ENCODE measurements at regions not wholly inside any gene's neighbourhood (a gene's known extent, or its start where the extent isn't known, plus 50 kb on each side); places are given as distances from the start of the nearest gene placed in this dataset.
"Not testable (repeated sequence)": the region's sequence is repeated elsewhere in the genome, so short reads cannot be mapped to it uniquely, and the experiment has no call there.

- no peak for DNase-seq (ENCODE audit: low read depth in 2 of 2)
These were observed 51.2 kb upstream of the PRR5 start for GRCh38 chr22:44650806-44651205.

GRCh38 chr22:44648821-44649565 is 53.0 kb upstream of the PRR5 start:
- DNase-seq (ENCODE audit: low read depth in 2 of 2) = no peak

DNA sequence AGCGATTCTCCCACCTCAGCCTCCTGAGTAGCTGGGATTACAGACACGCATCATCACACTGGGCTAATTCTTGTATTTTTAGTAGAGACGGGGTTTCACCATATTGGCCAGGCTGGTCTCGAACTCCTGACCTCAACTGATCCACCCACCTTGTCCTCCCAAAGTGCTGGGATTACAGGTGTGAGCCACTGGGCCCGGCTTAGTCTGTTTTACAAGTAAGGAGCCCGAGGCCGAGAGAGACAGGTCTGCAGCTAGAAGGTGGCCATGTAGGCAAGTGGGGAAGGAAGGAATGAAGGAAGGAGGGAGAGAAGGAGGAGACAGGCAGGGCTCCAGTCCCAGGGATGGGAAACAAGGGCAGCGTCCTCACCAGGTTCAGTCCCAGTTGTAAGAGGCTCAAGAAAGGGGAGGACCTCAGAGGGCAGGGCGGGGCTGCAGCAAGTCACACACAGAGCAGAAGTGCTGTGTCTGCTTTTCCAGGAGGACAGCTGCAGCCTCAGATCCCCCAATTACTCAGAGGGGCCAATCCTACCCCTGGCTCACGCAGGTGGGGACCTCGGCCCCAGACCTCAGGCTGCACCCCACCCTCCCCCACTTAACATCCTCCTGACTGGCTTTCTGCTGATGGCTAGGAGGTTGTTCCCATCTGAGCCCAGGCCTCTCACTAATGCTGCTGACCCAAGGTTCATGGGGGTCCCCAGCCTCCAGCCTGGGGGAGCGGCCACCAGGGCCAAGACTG is 53.8 kb upstream of the PRR5 start:
- DNase-seq (ENCODE audit: low read depth in 2 of 2) = no peak

DNA sequence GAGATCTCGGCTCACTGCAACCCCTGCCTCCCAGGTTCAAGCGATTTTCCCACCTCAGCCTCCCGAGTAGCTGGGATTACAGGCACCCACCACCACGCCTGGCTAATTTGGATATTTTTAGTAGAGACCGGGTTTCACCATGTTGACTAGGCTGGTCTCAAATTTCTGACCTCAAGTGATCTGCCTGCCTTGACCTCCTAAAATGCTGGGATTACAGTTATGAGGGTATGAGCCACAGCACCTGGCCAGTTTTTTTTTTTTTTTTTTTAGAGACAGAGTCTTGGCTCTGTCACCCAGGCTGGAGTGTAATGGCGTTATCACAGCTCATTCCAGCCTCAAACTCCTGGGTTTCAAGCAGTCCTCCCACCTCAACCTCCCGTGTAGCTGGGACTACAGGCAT is 54.9 kb upstream of the PRR5 start:
- DNase-seq (ENCODE audit: low read depth in 2 of 2) = no peak

DNA sequence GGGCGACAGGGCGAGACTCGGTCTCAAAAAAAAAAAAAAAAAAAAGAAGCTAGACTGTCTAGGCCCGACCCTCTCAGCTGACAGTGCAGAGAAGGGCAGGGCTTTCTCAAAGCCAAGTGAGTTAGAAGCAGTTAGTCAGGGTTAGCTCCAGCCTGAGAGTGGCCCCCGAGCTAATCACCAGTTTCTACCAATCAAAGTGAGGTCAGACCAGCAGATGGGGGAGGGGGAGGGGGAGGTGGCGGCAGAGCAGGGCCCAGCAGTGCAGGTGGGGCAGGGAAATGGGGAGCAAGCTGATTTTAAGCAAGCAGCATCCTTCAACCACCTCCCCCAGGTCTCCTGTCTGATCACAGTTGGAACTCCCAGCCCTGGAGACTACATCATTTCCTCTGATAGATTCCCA is 55.3 kb upstream of the PRR5 start:
- no peak for DNase-seq (ENCODE audit: low read depth in 2 of 2)

DNA sequence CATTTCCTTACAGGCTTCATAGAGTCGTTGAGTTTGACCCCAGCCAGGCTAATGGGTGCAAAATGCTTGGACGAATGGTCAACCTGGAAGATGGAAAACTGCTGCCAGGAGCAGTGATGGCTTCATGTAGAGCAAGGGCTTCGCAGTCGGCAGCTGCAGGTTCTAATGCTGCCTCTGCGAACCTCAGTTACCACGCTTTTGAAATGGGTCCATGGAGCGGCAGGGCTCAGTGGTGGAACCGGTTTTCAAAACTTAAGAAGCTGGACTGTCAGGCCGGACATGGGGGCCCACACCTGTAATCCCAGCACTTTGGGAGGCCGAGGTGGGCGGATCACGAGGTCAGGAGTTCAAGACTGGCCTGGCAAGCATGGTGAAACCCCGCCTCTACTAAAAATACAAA is 55.9 kb upstream of the PRR5 start:
- no peak for DNase-seq (ENCODE audit: low read depth in 2 of 2)

DNA sequence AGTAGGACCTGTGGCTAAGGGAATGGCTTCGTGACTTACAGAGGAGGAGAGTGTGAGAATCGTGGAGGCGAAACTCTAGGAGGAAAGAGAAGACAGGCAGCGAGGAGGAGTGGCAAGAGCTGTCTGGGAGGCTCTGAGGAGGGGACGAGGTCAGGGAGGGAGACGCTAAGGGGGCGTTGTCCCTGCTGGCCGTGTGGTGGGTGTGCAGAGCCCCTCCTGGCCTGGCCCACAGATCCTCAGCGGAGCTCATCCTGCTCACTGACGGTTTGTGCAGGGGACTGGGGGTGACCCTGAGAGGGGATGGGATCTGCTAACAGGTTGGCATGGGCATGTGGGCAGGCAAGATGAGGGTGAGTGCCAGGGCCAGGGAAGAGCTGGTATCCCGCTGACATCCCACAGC is 56.5 kb upstream of the PRR5 start:
- DNase-seq (ENCODE audit: low read depth in 2 of 2) = no peak

- DNase-seq (ENCODE audit: low read depth in 2 of 2) = no peak
These were observed 56.9 kb upstream of the PRR5 start for GRCh38 chr22:44645083-44645482.

DNA sequence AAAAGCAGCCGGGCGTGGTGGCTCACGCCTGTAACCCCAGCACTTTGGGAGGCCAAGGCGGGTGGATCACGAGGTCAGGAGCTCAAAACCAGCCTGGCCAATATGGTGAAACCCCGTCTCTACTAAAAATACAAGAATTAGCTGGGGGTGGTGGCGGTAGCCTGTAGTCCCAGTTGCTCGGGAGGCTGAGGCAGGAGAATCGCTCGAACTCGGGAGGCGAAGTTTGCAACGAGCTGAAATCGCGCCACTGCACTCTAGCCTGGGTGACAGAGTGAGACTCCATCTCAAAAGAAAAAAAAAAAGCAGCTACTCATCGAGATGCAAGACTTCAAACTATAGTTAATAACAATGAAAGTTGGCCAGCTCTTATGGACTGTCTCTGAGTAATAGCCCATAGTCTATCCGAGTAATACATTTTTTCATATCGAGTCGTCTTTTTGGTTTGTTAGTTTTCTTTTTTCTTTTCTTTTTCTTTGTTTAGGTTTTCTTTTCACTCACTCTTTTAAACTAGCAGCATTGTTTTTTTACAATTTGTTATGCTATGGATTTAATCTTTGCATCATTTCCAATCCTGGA is 58.4 kb upstream of the PRR5 start:
- not testable (repeated sequence) for DNase-seq (ENCODE audit: low read depth in 2 of 2)

DNA sequence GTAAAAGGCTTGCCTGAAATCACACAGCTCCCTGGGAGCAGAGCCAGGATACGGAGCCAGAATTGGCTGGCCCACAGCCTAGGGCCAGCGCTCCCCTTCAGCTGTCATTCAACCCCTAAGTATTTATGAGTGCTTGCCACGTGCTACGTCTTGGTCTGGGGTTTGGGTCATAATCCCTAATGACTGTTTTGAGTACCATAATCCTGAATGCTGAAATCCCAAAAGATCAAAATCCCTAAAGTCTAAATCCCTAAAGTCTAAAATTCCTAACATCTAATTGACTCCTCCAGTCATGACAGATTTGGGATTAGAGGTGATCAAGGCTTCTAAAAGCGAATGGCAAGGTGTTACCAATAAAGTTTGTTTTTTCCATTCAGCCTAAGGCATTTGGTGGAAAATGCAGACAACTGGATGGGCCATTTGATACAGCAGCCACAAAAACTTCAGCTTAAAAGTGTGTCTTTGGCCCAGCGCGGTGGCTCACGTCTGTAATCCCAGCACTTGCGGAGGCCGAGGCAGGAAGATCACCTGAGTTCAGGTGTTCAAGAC is 59.8 kb upstream of the PRR5 start:
- DNase-seq (ENCODE audit: low read depth in 2 of 2) = no peak

DNA sequence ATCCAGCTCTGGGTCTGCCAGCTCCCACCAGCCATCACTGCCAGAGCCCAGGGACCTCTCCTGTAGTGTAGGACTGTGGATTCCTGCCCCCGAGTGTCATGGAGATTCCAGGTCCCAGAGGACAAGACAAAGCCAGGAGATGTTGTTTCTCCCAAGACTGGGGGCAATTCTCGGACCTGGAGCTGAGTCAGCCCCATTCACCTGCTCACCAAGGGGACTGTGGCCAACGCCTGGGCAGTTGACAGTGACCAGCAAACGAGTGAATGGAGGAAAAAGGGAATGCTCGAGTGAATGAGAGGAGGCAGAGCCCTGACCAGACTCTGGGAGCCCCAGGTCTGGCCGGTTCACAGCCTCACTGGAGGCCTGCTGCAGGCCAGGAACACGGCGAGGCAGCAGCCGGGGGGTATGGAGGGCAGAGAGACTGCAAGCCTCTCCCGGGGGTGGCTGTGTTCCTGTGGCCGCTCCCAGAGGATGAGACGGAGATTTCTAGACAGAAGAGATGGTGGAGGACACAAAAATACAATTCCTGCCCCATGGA is 61.3 kb upstream of the PRR5 start:
- no peak for DNase-seq (ENCODE audit: low read depth in 2 of 2)

DNA sequence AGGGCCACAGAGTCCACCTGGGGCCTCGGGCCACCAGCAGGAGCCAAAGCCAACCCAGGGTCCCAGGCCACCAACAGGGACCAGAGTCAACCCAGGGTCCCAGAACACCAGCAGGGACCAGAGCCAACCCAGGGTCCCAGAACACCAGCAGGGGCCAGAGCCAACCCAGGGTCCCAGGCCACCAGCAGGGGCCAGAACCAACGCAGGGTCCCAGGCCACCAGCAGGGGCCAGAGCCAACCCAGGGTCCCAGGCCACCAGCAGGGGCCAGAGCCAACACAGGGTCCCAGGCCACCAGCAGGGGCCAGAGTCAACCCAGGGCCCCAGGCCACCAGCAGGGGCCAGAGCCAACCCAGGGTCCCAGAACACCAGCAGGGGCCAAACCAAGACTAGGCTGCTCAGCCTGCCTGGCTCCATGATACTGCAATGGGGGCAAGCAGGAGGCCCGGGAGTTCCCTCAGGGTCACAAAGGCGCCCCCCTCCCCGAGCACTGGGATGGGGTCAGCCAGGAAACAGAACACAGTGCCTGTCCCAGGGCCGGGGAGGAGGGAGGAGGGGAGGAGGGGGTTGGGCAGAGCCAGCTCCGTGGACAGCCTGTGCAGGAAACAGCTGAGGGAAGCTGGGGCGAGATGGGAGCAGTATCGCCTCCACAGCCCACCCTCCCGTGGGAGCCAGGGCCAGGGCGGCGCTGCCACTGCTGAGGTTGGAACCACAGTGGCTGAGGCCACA is 62.0 kb upstream of the PRR5 start:
- no peak for DNase-seq (ENCODE audit: low read depth in 2 of 2)

DNA sequence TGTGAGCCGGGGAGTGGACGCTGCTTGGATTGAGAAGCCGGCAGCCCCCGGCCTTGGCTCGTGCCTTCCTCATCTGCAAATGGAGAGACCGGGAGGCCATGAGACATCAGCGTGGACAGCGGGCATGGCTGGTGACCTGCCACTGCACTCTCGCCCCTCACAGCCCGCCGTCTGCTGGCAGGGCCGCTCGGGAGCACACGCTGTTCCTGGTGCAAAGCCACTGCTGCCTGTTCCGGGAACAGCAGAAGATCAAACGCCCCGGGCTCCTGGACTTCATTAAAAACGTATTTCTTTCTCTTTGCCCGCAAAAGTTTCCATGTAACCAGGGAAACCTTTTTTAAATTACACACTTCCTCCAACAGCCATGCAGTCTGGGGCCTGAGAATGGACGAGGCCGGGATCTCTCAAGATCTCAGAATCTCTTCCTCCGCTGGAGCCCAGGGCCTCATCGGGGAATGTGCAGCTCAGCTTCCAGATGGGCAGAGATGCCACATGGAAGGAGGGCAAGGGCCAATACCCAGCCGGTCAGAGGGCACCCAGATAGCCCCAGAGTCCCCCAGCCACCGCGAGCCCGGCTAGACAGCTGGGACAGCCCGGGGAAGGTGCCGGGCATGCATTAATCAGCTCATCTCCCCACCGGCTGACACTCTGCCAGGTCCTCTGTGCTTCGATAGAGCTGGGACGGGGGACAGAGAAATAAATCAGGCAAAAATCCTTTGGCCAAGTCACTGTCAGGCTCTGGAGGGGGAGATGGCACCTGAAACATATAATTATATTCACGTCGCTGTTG is 62.8 kb upstream of the PRR5 start:
- DNase-seq (ENCODE audit: low read depth in 2 of 2) = no peak

GRCh38 chr22:44636502-44637206 is 65.3 kb upstream of the PRR5 start:
- DNase-seq (ENCODE audit: low read depth in 2 of 2) = not testable (repeated sequence)

GRCh38 chr22:44635567-44635966 is 66.4 kb upstream of the PRR5 start:
- DNase-seq (ENCODE audit: low read depth in 2 of 2) = not testable (repeated sequence)

- no peak for DNase-seq (ENCODE audit: low read depth in 2 of 2)
These were observed 67.3 kb upstream of the PRR5 start for GRCh38 chr22:44634426-44635321.

DNA sequence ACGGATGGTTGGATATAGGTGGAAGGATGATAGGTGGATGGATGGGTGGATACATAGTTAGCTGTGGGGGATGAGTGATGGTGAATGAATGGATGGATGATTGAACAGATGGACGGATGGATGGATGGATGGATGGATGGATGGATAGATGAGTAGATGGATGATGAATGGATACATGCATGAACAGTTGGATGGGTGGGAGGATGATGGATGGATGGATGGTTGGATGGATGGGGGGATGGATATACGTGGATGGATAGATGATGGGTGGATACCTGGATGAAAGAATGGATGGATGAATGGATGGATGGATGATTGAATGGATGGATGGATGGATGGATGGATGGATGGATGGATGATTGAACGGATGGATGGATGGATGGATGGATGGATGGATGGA is 68.4 kb upstream of the PRR5 start:
- DNase-seq (ENCODE audit: low read depth in 2 of 2) = no peak

DNA sequence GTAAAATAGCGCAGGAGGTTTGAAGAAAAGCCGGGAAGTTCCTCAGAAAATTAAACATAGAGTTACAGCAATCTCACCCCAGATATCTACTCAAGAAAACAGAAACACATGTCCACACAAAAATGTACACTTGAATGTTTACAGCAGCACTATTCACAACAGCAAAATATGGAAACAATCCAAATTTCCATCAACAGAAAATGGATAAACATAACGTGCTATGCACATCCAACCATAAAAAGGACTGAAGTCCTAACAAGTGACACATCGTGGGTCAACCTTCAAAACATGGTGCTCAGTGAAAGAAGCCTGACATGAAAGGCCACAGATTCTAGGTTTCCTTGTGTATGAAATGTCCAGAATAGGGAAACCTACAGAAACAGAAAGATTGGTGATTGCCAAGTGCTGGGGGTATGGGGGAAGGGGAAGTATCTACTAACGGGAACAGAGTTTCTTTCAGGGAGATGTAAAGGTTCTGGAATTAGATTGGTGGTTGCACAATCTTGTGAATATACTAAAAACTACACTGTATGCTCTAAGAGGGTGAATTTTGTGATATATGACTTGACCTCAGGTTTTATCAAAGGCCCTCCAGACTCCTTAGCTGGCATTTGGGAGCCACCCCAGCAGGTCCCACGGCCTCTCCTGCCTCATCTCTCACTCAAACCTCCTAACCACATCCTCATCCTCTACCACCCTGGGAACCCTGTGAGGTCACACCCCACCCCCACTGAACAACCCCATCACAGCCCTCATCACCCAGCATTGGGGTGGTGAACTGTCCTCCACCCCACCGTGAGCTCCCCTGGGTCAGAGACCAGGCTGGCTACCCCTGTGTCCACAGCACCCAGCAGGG is 69.2 kb upstream of the PRR5 start:
- DNase-seq (ENCODE audit: low read depth in 2 of 2) = no peak

All from stimulated activated CD4-positive, alpha-beta T cell treated with anti-CD3 and anti-CD28 coated beads, Interleukin-1b, Interleukin-23, amount 100 ng/mL, for 1 hour (primary cell).